WERI-Rb-1 (cell line): ENCODE measurements at regions not wholly inside any gene's neighbourhood (a gene's known extent, or its start where the extent isn't known, plus 50 kb on each side); places are given as distances from the start of the nearest gene placed in this dataset.

ENCODE experiments used
- DNase-seq: peaks from one replicate; pipeline ENCODE4 v3.0.0-alpha.2; 2020
- H3K27ac ChIP-seq: fragments of 250-450 bp; sonication (Bioruptor Pico); 2 replicates; pipeline ENCODE4 v1.5.1; 2020; ENCODE audit warnings: mild to moderate bottlenecking, moderate library complexity
- H3K27me3 ChIP-seq: fragments of 250-450 bp; sonication (Bioruptor Pico); 2 replicates; pipeline ENCODE4 v1.5.1; 2021; ENCODE audit warnings: mild to moderate bottlenecking, low read depth, moderate library complexity; ENCODE audit not compliant: insufficient read depth, severe bottlenecking
- H3K36me3 ChIP-seq: fragments of 250-450 bp; sonication (Bioruptor Pico); 2 replicates; pipeline ENCODE4 v1.5.1; 2020; ENCODE audit warnings: mild to moderate bottlenecking, moderate library complexity
- H3K4me3 ChIP-seq: 2 replicates; pipeline ENCODE4 v1.5.1; 2011; ENCODE audit warnings: low read depth, mild to moderate bottlenecking, control low read depth, low read length
- H3K9me3 ChIP-seq: fragments of 250-450 bp; sonication (Bioruptor Pico); 2 replicates; pipeline ENCODE4 v1.5.1; 2021; ENCODE audit warnings: mild to moderate bottlenecking, moderate library complexity; ENCODE audit not compliant: severe bottlenecking
- TF ChIP-seq, protein P1 (sequence below): IDR thresholded peaks from 2 replicates; pipeline ENCODE4 v1.5.1; 2011; ENCODE audit warnings: low read depth, mild to moderate bottlenecking, control low read depth, inconsistent platforms, low read length

DNA sequence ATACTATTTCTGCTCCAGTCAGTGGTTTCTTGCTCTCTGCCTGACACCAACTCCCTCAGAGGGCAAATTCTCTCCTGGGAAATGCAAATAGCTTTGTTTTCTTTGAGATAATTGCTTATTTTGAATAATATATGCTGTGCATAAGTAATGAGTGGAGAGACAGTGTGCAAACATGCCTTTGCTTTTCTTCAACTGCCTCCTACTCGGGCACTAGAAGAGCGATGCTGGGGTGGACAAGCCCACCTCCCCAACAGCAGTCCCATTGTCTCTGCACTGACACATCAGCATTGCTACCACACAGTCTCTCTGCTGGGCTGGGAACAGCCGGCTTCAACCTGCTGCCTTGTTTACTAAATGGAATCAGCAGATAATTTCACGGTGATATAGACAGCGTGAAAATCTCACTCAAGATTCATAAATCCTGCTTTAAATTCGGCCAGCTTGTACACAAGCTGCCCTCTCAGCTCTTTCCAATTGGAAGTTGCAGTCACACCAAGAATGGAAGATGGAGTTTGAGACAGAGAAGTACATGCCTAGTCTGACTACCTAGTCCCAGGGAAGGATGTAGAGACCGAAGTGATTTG, 694.5 kb downstream of the TDRD15 start:
- TF ChIP-seq, protein P1, sequence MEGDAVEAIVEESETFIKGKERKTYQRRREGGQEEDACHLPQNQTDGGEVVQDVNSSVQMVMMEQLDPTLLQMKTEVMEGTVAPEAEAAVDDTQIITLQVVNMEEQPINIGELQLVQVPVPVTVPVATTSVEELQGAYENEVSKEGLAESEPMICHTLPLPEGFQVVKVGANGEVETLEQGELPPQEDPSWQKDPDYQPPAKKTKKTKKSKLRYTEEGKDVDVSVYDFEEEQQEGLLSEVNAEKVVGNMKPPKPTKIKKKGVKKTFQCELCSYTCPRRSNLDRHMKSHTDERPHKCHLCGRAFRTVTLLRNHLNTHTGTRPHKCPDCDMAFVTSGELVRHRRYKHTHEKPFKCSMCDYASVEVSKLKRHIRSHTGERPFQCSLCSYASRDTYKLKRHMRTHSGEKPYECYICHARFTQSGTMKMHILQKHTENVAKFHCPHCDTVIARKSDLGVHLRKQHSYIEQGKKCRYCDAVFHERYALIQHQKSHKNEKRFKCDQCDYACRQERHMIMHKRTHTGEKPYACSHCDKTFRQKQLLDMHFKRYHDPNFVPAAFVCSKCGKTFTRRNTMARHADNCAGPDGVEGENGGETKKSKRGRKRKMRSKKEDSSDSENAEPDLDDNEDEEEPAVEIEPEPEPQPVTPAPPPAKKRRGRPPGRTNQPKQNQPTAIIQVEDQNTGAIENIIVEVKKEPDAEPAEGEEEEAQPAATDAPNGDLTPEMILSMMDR: no peak
- no peak for DNase-seq
- no peak overlapping the region for H3K27ac ChIP-seq
- H3K9me3 ChIP-seq: no peaks in the 10 kb centered on the region
- H3K36me3 ChIP-seq: no peaks in the 10 kb centered on the region
- H3K4me3 ChIP-seq: no peak overlapping the region
- no peaks in the 10 kb centered on the region for H3K27me3 ChIP-seq

DNA sequence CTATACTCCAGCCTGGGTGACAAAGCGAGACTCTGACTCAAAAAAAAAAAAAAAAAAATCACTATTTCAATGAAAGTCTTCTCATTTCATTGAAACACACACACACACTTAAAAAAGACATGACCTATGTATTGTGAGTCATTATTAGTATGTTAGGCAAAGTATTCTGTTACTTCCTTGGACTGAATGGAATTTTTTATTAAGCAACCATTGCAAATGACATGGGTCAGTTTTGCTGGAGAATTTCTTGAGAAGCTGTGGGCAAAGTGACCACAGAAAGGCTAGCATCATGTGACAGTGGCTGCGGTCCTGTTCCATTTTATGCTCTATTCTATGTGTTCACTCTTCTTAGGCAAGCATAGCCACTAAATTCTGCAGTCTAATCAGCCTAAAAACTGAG, 695.7 kb downstream of the TDRD15 start:
- Histone ChIP-seq H3K4me3 (no peak overlapping the region), H3K27me3 (no peaks in the 10 kb centered on the region), H3K27ac (no peak overlapping the region), H3K9me3 (no peaks in the 10 kb centered on the region), H3K36me3 (no peaks in the 10 kb centered on the region)
- no peak for DNase-seq
- TF ChIP-seq, protein P1: no peak

DNA sequence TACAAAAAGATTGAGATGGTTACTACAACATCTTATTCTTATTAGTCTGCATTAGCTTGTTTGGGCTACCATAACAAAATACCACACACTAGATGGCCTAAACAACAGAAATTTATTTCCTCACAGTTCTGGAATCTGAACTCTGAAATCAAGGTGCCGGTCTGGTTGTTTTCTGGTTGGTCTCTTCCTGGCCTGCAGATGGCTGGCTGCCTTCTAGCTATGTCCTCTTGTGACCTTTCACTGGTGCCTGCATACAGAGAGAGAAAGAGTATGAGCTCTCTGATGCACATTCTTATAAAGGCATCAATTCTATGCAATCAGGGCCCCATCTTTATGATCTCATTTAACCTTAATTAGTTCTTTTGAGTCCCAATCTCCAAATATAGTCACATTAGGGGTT, 696.5 kb downstream of the TDRD15 start:
- DNase-seq: no peak
- Histone ChIP-seq H3K36me3 (no peaks in the 10 kb centered on the region), H3K27ac (peak overlapping the region; percentile 34), H3K9me3 (no peaks in the 10 kb centered on the region), H3K4me3 (no peak overlapping the region), H3K27me3 (no peaks in the 10 kb centered on the region)
- TF ChIP-seq, protein P1: no peak

DNA sequence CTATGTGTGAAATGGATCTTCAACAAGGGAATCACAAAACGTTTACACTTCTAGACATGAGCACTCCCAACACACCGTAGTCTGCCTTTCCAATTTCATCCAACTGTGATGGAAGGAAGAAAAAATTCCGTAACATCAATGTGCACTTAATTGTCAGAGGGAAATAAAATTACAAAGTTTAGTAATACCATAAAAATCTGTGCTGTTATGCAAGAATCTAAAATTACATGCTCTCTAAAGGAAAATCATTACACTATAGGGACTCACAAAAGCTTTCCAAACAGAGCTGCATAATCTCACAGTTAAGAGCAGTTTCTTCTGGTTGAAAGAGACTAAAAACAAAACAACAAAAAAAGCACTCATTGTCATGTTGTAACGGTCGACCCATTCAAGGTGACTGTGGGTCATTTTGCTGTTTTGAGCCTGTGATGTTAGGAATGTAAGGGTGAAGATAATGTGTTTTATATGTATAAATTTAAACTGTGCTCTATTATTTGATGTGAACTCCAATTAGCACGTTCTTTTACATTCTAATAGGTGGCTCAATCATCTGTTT, 698.0 kb downstream of the TDRD15 start:
- Histone ChIP-seq H3K36me3 (no peaks in the 10 kb centered on the region), H3K27ac (no peak overlapping the region), H3K9me3 (no peaks in the 10 kb centered on the region), H3K4me3 (no peak overlapping the region), H3K27me3 (no peaks in the 10 kb centered on the region)
- DNase-seq: no peak
- TF ChIP-seq, protein P1: no peak

DNA sequence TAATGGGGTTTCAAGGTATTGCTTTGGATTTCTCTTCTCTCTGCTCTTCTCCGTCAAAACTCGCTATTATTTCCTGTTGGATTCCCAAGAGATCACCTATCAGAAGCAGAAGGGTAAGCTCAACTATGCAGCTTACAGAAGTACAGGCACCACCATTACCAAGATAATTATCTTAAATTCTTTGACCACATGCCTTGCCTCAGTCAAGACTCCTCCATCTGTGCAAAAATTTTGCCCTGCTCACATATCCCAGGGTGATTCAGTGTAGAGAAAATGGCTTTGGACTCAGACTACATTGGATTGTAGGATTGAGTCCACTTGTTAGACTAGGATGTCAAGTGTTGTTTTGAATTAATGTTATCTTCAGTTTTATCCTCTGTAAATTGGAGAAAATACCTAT, 698.7 kb downstream of the TDRD15 start:
- DNase-seq: peak; percentile 26

More for the DNA sequence above, 698.7 kb downstream of the TDRD15 start:
- Histone ChIP-seq H3K36me3 (no peaks in the 10 kb centered on the region), H3K9me3 (no peaks in the 10 kb centered on the region), H3K27me3 (no peaks in the 10 kb centered on the region), H3K4me3 (no peak overlapping the region), H3K27ac (no peak overlapping the region)
- TF ChIP-seq, protein P1: no peak
